GM06990 (cell line): ENCODE measurements at regions not wholly inside any gene's neighbourhood (a gene's known extent, or its start where the extent isn't known, plus 50 kb on each side); places are given as distances from the start of the nearest gene placed in this dataset.

ENCODE experiments used
- DNase-seq: peaks from one replicate; pipeline ENCODE4 v3.0.0-alpha.2; 2011; ENCODE audit not compliant: insufficient read length; ENCODE audit errors: extremely low read depth
- H3K27me3 ChIP-seq: replicated peaks from 2 replicates; pipeline ENCODE4 v1.6.0; 2011; ENCODE audit warnings: low read length; ENCODE audit not compliant: control insufficient read depth, insufficient read depth
- H3K36me3 ChIP-seq: 2 replicates; pipeline ENCODE4 v1.5.1; 2011; ENCODE audit warnings: low read length; ENCODE audit not compliant: control insufficient read depth, insufficient read depth
- H3K4me3 ChIP-seq: replicated peaks from 2 replicates; pipeline ENCODE4 v1.5.1; 2011; ENCODE audit warnings: low read depth, mild to moderate bottlenecking, control low read depth, low read length
- CTCF ChIP-seq: IDR thresholded peaks from 2 replicates; pipeline ENCODE4 v1.5.1; 2011; ENCODE audit warnings: low read length, control low read depth, mild to moderate bottlenecking, inconsistent platforms; ENCODE audit not compliant: insufficient read depth, poor library complexity, severe bottlenecking

DNA sequence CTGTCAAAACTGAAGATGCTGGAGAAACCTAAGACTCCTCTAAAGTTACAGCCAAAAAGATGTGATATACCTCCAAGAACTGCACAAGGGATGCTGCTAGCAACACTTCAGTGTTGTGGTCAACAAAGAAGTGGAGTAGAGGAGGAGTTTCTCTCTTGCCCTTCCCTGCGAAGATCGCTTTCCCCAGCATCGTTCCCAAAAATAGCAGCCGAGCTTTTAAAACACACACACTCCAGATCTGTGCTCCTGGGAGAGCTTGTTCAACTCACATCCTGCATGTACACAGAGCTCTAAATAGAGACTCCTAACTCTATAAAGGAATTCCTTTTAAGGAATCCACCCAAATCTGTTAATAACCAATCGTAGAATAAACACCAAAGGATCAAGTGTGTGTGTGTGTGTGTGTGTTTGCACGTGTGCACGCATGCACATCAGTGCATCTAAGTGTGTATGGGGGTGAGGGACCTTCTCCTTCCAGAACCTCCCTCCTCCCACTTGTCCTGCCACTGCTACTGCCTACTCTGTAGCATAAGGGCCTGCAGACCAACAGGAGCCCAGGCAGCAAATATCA lies 58.5 kb downstream of the PSMG1 start:
- no peak for DNase-seq
- Histone ChIP-seq H3K27me3 (peaks cover 1% of the 10 kb centered on the region; the same call in 1 of the 2 replicates), H3K36me3 (no peaks in the 10 kb centered on the region), H3K4me3 (no peak overlapping the region)
- no peak for TF ChIP-seq CTCF

- Histone ChIP-seq H3K27me3 (peaks cover 1% of the 10 kb centered on the region; the same call in 1 of the 2 replicates), H3K4me3 (no peak overlapping the region), H3K36me3 (no peaks in the 10 kb centered on the region)
- no peak for TF ChIP-seq CTCF
- no peak for DNase-seq
Measured at GRCh38 chr21:39123375-39123774, 59.9 kb downstream of the PSMG1 start.

DNA sequence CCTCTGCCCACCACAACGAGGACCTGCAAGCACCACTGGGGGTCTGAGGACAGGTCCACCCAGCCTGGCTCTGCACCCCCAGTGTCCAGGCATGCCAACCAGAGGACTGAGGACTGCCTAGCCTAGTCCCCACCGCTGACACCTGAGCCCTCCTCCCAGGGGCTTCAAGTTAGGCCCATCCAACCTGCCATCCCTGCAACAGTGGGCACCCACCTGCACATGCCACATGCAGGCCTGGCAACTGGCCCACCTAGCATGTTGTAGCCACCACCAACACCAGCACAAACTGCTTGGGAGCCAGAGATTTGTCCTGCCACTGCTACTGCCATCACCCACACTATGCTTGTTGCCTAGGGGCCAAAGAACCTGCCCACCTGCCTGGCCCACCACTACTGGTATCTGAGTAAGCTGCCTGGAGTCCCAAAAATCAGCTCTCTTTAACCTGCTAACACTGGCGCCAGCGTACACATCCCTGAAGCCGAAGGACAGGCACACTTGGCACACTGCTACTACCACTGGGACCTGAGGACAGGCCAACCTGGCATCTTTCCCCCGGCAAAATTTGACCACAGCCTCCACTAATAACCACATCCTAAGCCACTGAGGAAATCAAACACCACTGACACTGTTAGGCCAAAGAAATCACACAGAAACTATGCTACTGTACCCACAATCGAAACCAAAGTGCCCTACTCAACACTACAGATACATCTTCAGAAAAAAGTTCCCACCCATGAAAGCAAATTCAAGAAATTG lies 61.5 kb downstream of the PSMG1 start:
- no peak for DNase-seq
- no peak overlapping the region for H3K4me3 ChIP-seq
- no peak for TF ChIP-seq CTCF
- peaks cover 1% of the 10 kb centered on the region for H3K27me3 ChIP-seq
- H3K36me3 ChIP-seq: no peaks in the 10 kb centered on the region

DNA sequence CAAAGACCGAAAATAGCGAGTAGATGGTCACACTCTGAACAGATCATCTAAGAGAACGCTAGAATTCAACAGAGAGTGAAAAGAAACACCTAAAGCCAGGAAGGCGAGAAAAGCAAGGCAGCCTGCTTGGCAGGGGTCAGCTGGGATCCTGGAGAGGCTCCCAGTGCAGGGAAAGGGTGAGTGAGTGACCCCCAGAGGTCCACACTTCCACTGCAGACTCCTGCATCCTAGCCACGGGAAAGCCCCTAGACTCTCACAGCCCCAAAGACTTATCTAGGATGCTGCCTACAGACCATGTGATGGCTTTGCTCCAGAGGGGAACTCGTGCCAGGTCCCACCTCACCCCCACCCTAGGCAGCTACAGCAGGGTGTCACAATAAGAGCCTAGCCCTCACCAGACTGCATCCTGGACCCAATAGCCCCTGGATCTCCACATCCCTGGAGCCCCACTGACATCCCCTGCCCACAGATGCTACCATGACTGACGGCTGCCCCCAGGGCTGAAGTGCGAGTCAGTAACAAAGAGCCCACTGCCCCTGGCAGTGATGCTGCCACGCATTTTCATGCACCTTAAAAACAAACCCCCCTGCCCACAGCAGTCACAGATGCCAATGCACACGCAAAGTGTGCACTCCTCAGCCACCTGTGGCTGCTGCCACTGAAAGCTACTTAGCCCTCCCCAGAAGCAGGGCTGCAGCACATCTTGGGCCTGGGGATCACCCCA lies 62.2 kb downstream of the PSMG1 start:
- H3K27me3 ChIP-seq: peaks cover 1% of the 10 kb centered on the region

DNA sequence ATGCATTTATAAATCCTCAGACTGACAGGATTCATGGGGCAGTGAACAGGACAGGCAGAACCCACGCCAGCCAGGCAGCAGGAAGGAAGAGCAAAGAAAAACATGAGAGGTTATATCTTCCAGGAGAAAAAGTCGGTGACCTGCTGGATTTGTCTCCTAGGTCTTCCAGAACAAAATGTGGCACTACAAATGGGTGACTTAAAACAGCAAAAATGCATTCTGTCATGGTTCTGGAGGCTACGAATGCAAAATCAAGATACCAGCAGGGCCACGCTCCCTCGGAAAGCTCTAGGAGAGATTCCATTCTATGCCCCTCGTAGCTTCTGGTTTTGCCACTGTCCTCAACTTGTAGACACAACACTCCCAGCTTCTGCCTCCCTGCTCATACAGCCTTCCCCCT lies 63.4 kb downstream of the PSMG1 start:
- TF ChIP-seq CTCF: no peak
- H3K27me3 ChIP-seq: peaks cover 1% of the 10 kb centered on the region; the same call in 1 of the 2 replicates
- DNase-seq: no peak
- H3K4me3 ChIP-seq: no peak overlapping the region
- no peaks in the 10 kb centered on the region for H3K36me3 ChIP-seq

More for the DNA sequence above, 62.2 kb downstream of the PSMG1 start:
- TF ChIP-seq CTCF: no peak
- H3K4me3 ChIP-seq: no peak overlapping the region
- H3K36me3 ChIP-seq: no peaks in the 10 kb centered on the region
- no peak for DNase-seq
